OCI-M2 (cell line): ENCODE measurements at regions not wholly inside any gene's neighbourhood (a gene's known extent, or its start where the extent isn't known, plus 50 kb on each side); places are given as distances from the start of the nearest gene placed in this dataset.
"Not testable (repeated sequence)": the region's sequence is repeated elsewhere in the genome, so short reads cannot be mapped to it uniquely, and the experiment has no call there.

Source experiments
- DNase-seq: peaks from one replicate; lab custom pipeline; 2025; ENCODE audit not compliant: unreplicated experiment; lab: John Stamatoyannopoulos, UW

DNA sequence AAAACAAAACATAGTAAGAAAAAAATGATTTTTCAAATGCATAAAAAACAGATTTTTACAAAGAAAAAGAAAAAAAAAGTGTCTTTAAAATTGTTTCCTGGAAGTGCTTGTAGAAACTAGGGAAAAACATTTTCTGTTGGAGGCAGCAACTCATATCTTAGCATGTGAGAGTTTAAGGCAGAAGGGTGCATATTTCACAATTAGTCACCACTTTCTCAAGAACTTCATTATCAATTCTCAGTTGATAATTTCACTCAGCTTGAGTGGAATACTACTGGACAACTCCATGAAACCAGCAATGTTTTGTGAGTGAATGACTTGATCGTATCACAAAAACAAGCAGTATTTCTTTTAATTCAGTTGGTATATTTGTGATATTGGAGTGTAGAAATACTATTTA, 508.3 kb upstream of the DAB2 start:
- DNase-seq = no peak

DNA sequence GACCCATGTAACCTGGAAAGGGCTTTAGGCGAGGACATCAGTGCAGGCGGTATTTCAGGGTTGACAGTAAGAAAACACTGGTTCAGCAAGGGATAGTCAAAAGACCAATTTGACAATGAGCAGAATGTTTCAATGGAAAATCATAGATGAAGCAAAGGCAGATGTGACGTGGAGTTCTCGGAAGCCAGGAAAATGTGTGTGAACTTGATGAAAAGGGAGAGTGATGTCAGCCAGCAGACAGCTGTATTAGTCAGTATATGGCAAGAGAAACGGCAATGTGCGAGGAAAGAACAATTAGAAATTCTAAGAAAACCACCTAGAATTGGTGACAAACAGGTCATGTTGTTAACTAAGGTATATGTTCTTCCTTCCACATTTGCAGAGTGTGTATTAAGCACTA, 503.9 kb upstream of the DAB2 start:
- DNase-seq = no peak

DNA sequence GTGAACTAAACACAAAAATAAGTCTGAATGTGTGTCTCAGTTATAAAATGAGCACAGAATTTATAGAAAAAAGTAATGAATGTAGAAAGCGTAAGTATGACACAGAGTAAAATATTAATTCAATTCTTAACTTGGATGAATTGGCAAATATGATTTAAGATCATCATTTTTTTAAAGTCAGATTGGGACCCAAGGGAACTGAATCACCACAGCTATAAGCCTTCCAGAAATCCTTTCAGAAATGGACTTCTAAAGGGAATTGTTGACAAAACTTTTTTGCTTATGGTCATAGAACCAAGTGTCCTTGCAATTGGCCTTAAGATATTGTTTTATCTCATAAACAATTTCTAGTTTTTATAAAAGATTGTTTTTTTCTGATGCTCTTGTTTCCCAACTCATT, 495.1 kb upstream of the DAB2 start:
- DNase-seq = no peak

- DNase-seq = no peak
Measured at GRCh38 chr5:39912906-39913305, 488.1 kb upstream of the DAB2 start.

- DNase-seq = not testable (repeated sequence)
Measured at GRCh38 chr5:39907267-39907951, 482.6 kb upstream of the DAB2 start.

GRCh38 chr5:39906146-39906545, 481.4 kb upstream of the DAB2 start:
- DNase-seq = no peak

GRCh38 chr5:39905356-39905755, 480.6 kb upstream of the DAB2 start:
- no peak for DNase-seq

DNA sequence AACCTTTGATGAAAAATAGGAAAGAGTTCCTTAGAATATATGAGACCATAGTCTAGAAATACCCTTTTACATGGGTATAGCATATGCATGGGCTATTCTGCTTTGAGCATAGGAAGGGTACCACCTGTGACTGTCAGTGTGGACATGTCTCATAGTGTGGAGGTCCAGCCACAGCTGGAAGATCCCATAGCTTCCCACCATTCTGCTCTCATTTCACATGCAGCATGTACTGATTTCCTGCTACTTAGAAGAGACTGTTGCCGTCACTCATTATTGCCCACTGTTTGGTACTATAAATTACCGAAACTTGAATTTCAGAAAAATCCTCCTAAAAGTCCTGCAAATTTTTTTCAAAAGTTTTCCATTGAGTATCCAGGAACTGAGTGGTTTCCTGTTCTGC, 477.8 kb upstream of the DAB2 start:
- no peak for DNase-seq

DNA sequence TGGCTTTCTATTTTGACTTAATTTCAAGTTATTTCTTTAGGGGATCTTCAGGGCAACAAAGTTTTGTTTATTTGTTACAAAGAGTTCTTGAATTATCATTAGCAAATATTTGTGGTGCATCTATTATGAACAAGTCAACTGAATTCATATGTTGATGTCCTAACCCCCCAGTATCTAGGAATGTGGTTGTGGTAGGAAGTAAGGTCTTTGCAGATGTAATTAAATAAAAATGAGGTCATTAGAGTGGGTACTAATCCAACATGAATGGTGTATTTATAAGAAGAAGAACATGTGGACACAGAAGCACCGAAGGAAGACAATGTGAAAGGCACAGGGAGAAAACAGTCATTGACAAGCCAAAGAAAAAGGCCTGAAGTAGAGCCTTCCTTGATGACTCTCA, 474.0 kb upstream of the DAB2 start:
- no peak for DNase-seq

- no peak for DNase-seq
Measured at GRCh38 chr5:39896706-39897105, 471.9 kb upstream of the DAB2 start.

- no peak for DNase-seq
Measured at GRCh38 chr5:39896104-39896503, 471.3 kb upstream of the DAB2 start.

GRCh38 chr5:39892708-39893107, 467.9 kb upstream of the DAB2 start:
- no peak for DNase-seq

GRCh38 chr5:39891376-39891775, 466.6 kb upstream of the DAB2 start:
- DNase-seq = no peak

DNA sequence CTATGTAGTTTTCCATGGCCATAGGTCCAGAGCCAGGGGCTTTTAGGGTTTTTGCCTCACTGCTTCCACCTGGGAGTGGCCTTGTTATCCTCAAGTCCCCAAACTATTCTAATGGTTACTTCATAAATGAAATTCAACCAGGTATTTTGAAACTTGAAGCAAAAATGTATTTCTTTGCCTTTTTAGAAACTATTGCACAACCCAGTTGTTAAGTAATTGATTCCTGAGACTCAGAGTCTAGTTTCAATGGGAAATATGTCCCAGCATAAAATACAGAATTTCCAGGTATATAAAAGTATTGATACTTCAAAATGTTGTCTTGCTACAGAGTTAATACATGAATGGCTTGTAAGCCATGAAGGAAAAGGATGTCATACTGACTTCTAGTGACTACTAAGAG, 456.2 kb upstream of the DAB2 start:
- no peak for DNase-seq

- no peak for DNase-seq
Measured at GRCh38 chr5:39877479-39877878, 452.7 kb upstream of the DAB2 start.

DNA sequence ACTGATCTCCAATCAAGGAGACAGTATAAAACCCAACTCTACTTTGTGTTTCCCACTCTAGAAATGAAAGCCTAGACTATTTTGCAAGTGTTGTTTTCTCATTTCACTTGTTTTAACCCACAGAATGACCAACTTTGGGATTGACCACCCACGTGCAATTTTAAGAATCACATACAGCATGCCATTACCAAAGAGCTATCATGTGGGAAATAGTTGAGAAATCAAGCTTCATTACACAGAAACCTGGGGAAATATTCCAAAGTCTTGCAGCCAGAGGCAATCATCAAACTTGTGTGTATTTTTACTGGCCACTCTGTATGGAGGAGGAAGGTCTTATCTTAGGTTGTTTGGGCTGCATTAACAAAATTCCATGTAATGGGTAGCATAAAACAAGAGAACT, 451.4 kb upstream of the DAB2 start:
- no peak for DNase-seq

- DNase-seq = no peak
Measured at GRCh38 chr5:39870137-39870536, 445.4 kb upstream of the DAB2 start.

GRCh38 chr5:39869396-39869795, 444.6 kb upstream of the DAB2 start:
- no peak for DNase-seq

- no peak for DNase-seq
Measured at GRCh38 chr5:39867923-39868322, 443.1 kb upstream of the DAB2 start.

GRCh38 chr5:39863926-39864552, 439.3 kb upstream of the DAB2 start:
- no peak for DNase-seq

GRCh38 chr5:39857041-39857440, 432.3 kb upstream of the DAB2 start:
- DNase-seq = no peak

DNA sequence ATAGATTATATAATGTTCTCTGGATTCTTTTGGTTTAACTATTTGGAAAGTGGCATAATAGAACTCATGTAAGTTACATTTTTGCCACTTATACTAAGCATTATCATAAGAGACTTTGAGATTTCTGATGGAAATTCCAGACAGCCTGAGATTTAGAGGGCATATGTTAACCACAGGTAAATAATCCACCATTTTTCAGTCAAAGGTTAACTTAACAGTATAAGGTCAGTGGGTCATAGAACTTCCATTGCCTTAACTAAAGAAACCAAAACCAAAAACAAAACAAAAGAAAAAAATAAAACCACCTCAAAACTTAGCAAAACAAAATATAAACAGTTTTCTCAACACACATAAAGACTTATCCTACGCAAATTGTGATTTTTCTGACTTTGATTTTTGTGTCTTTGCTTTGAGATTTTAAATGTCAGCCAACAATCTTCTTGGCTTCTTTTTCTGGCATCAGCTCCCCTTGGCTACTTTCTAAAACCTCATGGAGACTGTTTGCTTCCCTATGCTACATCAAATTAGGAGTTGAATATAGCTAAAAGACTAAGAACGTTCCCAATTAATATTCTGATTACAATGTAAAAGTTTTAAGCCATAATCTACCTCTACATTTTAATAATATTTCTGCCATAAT, 430.1 kb upstream of the DAB2 start:
- no peak for DNase-seq

GRCh38 chr5:39850291-39850690, 425.5 kb upstream of the DAB2 start:
- no peak for DNase-seq
